ENCODE measurements at regions not wholly inside any gene's neighbourhood (a gene's known extent, or its start where the extent isn't known, plus 50 kb on each side); places are given as distances from the start of the nearest gene placed in this dataset.

DNA sequence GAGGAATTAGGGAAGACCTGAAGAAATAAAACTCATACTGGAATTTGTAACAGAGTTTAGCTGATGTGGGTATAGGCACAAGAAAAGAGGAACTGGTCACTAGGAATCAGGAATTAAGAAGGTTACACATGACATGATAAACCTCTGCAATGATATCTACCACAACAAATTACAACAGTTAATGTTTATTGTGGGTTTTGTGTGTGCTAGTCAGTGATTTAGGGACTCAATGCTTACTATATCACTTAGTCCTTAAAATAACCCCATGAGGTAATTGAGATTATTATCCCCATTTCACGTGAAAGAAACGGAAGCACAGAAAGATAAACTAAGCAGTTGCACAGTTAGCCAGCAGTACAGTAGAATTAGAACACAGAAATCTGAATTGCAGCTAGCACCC lies 415.8 kb upstream of the ZEB2 start:
- no peak for DNase-seq (ENCODE audit: low read depth)
- TF ChIP-seq, protein P1, sequence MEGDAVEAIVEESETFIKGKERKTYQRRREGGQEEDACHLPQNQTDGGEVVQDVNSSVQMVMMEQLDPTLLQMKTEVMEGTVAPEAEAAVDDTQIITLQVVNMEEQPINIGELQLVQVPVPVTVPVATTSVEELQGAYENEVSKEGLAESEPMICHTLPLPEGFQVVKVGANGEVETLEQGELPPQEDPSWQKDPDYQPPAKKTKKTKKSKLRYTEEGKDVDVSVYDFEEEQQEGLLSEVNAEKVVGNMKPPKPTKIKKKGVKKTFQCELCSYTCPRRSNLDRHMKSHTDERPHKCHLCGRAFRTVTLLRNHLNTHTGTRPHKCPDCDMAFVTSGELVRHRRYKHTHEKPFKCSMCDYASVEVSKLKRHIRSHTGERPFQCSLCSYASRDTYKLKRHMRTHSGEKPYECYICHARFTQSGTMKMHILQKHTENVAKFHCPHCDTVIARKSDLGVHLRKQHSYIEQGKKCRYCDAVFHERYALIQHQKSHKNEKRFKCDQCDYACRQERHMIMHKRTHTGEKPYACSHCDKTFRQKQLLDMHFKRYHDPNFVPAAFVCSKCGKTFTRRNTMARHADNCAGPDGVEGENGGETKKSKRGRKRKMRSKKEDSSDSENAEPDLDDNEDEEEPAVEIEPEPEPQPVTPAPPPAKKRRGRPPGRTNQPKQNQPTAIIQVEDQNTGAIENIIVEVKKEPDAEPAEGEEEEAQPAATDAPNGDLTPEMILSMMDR (conservative IDR thresholded peaks at IDR 0.05; ENCODE audit: low read length) = no peak
- no peak overlapping the region for H3K4me3 ChIP-seq (ENCODE audit: low read length)

DNA sequence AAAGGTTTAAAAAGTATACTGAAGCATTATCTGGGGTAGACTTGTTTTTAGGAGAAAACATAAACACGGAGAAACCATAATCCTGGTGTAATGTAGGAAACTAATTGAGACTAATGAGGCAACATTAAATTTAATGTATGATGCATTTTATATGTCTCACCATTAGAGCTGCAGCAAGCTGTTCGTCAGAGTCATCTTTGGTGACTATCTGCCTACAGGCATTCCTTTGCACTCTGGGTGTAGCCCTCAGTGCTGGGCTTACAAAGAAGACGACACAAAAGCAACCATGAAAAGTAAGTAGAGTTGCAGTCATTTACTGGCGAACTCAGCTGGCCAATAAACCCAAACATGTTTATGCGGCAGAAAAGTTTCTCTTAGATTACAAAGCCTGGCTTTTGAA lies 415.3 kb upstream of the ZEB2 start:
- H3K4me3 ChIP-seq (ENCODE audit: low read length) = no peak overlapping the region
- DNase-seq (ENCODE audit: low read depth) = no peak

DNA sequence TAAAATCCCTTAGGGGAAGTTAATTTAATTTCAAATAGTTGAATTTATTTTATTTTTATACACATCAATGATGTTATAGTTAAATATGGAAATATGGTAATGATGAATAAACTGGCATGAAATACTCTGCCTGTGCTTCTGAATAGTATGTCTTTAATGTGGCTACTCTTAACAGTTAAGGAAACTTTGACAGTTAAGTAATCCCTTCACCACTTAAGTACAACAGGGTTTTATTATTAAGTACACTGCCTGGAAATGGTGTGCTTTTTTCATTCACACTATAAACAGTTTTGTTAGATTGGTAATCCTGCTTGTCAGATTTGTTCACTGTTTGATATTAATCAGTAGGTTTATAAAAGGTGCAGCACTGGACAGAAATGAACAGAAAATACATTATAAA lies 412.0 kb upstream of the ZEB2 start:
- DNase-seq (ENCODE audit: low read depth) = no peak
- TF ChIP-seq, protein P1 (conservative IDR thresholded peaks at IDR 0.05; ENCODE audit: low read length) = no peak
- no peak overlapping the region for H3K4me3 ChIP-seq (ENCODE audit: low read length)

More for the DNA sequence above, 415.3 kb upstream of the ZEB2 start:
- TF ChIP-seq, protein P1 (conservative IDR thresholded peaks at IDR 0.05; ENCODE audit: low read length) = no peak

DNA sequence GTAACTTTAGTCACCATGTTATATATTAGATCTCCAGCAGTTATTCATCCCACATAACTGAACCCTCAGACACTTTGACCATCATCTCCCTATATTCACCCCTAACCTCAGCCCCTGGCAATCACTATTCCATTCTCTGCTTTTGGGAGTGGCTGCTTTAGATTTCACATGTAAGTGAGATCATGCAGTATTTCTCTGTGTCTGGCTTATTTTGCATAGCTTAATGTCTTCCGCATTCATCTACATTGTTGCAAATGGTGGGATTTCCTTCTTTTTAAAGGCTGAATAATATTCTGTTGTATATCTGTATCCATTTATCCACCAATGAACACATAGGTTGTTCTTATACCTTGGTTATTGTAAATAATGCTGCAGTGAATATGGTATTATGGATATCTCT lies 411.6 kb upstream of the ZEB2 start:
- H3K4me3 ChIP-seq (ENCODE audit: low read length) = no peak overlapping the region
- TF ChIP-seq, protein P1 (conservative IDR thresholded peaks at IDR 0.05; ENCODE audit: low read length) = no peak
- no peak for DNase-seq (ENCODE audit: low read depth)

DNA sequence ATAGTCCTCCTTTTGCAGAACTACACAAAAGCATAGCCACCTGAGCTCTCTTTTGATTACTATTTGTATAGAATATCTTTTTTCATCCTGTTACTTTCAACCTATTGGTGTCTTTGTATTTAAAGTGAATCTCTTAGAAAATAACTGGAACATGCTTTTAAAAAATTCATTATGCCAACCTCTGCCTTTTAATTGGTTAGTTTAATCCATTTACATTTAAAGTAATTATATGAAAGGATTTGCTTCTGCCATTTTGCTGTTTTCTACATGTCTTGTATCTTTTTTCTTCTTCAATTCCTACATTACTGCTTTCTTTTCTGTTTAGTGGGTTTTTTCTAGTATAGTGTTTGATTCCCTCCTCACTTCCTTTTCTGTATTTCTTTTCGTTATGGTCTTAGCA lies 407.5 kb upstream of the ZEB2 start:
- H3K4me3 ChIP-seq (ENCODE audit: low read length) = no peak overlapping the region
- TF ChIP-seq, protein P1 (conservative IDR thresholded peaks at IDR 0.05; ENCODE audit: low read length) = no peak
- no peak for DNase-seq (ENCODE audit: low read depth)

DNA sequence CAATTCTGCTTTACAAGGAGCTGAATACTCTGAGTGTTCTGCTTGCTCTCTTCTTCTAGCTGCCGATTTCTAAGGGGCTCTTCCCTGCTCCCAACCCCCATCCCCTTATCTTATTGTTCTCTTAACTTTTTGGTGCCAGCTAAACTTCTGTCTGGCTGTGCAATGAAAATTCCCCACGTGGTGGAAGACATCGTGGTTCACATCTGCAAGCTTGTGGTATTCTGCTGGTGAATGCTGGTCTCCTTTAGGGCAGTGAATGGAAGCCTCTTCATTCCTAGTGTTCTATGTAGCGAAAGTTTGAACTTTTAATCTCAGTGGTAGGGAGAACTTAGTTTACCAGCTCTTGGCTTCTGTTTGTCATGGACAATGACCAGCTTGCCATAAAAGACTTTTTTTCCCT lies 406.0 kb upstream of the ZEB2 start:
- no peak for DNase-seq (ENCODE audit: low read depth)

DNA sequence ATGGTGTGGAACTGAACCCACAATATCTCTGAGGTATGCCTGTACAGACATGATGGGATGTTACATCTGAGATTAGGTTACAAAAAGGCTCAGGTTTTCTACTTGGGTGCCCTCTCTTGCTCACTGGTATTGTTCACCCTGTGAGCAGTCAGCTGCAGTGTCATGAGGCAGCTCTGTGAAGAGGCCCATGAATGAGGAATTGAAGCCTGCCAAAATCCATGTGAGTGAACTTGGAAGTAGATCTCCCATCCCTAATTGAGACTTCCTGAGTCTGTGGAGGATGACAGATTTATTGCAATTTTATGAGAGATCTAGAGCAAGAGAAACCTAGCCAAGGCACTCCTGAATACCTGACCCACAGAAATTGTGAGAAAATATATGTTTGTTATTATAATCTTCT lies 404.9 kb upstream of the ZEB2 start:
- TF ChIP-seq, protein P1 (conservative IDR thresholded peaks at IDR 0.05; ENCODE audit: low read length) = no peak
- DNase-seq (ENCODE audit: low read depth) = no peak

More for the DNA sequence above, 406.0 kb upstream of the ZEB2 start:
- TF ChIP-seq, protein P1 (conservative IDR thresholded peaks at IDR 0.05; ENCODE audit: low read length) = no peak
- H3K4me3 ChIP-seq (ENCODE audit: low read length) = no peak overlapping the region

More for the DNA sequence above, 404.9 kb upstream of the ZEB2 start:
- no peak overlapping the region for H3K4me3 ChIP-seq (ENCODE audit: low read length)
